VCaP (cell line): ENCODE measurements at regions not wholly inside any gene's neighbourhood (a gene's known extent, or its start where the extent isn't known, plus 50 kb on each side); places are given as distances from the start of the nearest gene placed in this dataset.

Experiments used
- H3K27ac ChIP-seq: fragments of 450-650 bp; 2 replicates; pipeline ENCODE4 v1.5.1; 2017
- TF ChIP-seq, protein P1 (sequence below): fragments of 450-650 bp; conservative IDR thresholded peaks from 2 replicates; pipeline ENCODE4 v1.5.1; 2017; ENCODE audit warnings: mild to moderate bottlenecking, moderate library complexity

DNA sequence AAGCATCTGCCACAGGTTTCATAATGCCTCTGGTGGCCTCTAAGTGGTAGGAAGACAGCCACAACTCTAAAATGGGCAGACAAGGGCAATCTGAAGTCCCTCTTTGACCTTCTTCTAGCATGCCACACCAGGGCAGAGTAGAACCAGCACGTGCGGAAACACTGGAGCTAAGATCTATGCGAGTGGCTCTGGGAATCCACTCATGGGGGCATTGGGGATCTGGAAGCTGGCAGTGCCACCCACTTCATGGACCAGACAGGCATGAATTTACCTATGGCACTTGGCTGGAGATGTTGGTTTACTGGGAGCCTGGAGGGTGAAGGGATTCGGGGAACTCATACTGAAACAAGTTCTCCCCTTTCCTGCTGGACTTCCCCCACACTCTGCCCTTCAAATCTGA is 337.4 kb downstream of the MIAT start:
- TF ChIP-seq, protein P1, sequence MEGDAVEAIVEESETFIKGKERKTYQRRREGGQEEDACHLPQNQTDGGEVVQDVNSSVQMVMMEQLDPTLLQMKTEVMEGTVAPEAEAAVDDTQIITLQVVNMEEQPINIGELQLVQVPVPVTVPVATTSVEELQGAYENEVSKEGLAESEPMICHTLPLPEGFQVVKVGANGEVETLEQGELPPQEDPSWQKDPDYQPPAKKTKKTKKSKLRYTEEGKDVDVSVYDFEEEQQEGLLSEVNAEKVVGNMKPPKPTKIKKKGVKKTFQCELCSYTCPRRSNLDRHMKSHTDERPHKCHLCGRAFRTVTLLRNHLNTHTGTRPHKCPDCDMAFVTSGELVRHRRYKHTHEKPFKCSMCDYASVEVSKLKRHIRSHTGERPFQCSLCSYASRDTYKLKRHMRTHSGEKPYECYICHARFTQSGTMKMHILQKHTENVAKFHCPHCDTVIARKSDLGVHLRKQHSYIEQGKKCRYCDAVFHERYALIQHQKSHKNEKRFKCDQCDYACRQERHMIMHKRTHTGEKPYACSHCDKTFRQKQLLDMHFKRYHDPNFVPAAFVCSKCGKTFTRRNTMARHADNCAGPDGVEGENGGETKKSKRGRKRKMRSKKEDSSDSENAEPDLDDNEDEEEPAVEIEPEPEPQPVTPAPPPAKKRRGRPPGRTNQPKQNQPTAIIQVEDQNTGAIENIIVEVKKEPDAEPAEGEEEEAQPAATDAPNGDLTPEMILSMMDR: no peak
- H3K27ac ChIP-seq: no peak overlapping the region

DNA sequence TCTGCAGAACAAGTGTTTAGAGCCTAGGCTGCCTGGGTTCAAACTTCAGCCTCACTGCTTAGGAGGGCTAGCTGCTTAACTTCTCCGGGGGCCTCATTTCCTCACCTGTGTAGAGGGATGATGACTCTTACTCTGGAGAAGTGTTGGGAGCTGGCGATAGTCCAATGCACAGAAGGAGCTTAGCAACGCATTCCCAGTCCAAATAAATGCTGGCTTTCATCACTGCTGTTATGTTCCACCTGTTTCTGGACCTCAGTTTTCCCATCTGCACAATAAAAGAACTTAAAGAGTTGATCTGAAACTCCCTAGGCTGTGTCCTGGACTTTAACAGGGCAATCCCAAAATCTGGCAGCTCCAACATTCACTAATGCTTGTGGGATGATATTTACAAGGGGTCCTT is 337.8 kb downstream of the MIAT start:
- no peak overlapping the region for H3K27ac ChIP-seq
- TF ChIP-seq, protein P1: no peak

DNA sequence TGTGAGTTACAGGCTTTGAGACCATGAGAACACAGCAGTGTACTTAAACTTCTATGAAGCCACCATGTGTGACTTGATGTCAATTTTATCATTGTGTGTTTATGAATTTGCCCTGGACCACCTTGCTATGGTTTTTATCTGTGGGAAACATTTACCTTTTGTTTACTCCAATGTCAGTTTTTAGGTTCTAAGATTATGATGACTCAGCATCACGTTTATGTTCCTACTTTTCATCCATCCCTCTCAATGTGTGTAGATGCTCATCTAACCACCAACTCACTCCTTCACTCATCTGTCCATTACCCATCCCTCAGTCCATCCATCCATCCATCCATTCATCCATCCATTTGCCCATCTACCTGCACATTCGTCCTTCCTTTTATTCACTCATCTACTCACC is 338.8 kb downstream of the MIAT start:
- TF ChIP-seq, protein P1: no peak

DNA sequence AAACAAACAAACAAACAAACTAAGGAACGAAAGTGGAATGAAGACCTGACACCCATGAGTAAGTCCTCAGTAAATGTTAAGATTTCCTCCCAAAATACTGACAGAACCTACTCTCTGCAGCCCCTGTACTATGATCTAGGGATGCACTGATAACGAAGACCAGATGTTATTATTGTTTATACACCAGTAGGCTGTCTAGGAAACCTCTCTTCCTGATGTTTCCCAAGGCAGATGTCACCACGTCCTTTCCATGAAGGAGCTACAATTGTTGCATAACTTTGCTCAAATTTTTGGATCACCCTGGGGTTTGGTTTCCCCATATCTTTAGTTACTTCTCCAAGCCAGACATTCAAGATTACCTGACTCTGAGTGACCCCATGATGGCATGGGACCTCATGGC is 340.7 kb downstream of the MIAT start:
- TF ChIP-seq, protein P1: no peak
- no peak overlapping the region for H3K27ac ChIP-seq

More for the DNA sequence above, 338.8 kb downstream of the MIAT start:
- no peak overlapping the region for H3K27ac ChIP-seq

DNA sequence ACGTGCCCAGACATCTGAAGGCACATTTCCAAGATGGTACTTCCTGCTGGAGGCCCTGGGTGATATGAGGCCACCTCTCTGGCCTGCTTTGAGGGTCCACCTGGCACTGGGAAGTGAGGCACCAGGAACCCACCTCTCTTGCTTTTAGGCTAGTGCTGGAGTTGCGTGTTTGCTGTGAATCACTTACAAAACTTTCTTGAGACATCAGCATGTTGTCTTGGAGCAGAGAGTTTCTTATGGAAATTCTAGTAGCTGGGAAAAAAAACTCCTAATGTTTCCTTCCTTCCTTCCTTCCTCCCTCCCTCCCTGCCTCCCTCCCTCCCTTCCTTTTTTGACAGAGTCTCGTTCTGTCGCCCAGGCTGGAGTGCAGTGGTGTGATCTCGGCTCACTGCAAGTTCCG is 341.3 kb downstream of the MIAT start:
- TF ChIP-seq, protein P1: no peak
- no peak overlapping the region for H3K27ac ChIP-seq

DNA sequence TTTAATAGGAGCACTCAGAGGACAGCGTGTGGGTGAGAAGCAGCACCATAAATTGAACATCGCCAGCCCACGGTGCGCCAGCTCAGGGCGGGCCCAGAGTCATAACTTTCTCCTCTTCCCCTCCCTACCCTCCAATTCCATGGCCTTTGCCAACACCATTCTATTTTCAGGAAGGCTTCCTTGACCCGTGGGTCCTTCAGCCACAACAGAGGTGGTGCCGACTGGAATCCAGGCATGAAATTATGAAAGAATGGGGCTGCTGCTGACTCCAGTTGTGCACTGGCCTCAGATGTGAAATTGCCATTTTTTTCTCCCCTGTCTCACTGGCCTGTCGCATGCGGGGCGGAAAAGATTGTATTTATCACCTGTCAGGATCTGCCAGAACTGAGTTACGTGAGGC is 345.9 kb downstream of the MIAT start:
- H3K27ac ChIP-seq: no peak overlapping the region
- TF ChIP-seq, protein P1: no peak

DNA sequence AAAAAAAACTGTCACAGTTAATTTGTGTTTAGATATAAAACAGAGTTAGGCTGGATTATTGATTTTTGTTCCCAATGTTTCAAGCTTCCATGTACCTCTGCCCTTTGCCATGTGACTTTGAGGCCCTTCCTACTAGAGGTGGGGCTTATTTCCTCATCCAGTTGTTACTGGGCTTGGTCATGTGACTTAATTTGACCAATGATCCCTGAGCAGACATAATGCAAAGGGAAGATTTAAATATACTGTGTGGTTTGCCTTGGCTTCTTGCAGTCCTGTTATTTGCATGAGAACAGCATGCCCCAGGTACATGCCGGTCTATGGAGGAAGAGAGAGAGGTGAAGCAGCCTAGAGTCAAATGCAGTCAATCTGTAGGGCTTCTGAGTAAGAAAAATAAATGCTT is 347.0 kb downstream of the MIAT start:
- H3K27ac ChIP-seq: no peak overlapping the region
- TF ChIP-seq, protein P1: no peak

DNA sequence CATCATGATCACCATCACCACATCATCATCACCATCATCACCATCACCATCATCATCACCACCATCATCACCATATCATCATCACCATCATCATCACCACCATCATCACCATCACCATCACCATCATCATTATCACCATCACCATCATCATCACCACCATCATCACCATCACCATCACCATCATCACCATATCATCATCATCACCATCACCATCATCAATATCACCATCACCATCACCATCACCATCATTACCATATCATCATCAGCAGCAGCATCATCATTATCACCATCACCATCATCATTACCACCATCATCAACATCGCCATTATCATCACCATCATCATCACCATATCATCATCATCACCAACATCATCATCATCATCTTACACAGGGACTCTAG is 351.1 kb downstream of the MIAT start:
- no peak overlapping the region for H3K27ac ChIP-seq
- TF ChIP-seq, protein P1: no peak
